SJCRH30 (cell line): ENCODE measurements at regions not wholly inside any gene's neighbourhood (a gene's known extent, or its start where the extent isn't known, plus 50 kb on each side); places are given as distances from the start of the nearest gene placed in this dataset.

Source experiments
- DNase-seq, 2 experiments: peaks; one replicate each; pipeline ENCODE4 v3.0.0-alpha.2; 2015 to 2020
- H3K27ac ChIP-seq: fragments of 250-450 bp; sonication (Bioruptor Pico); 2 replicates; pipeline ENCODE4 v1.5.1; 2020; ENCODE audit warnings: mild to moderate bottlenecking, moderate library complexity
- H3K27me3 ChIP-seq: fragments of 250-450 bp; sonication (Bioruptor Pico); 2 replicates; pipeline ENCODE4 v1.5.1; 2020; ENCODE audit warnings: mild to moderate bottlenecking, moderate library complexity
- H3K36me3 ChIP-seq: fragments of 250-450 bp; sonication (Bioruptor Pico); 2 replicates; pipeline ENCODE4 v1.5.1; 2020; ENCODE audit warnings: mild to moderate bottlenecking, moderate library complexity
- H3K4me1 ChIP-seq: fragments of 250-450 bp; sonication (Bioruptor Pico); 2 replicates; pipeline ENCODE4 v1.5.1; 2020; ENCODE audit warnings: mild to moderate bottlenecking, moderate library complexity
- H3K4me3 ChIP-seq: fragments of 250-450 bp; sonication (Bioruptor Pico); 2 replicates; pipeline ENCODE4 v1.5.1; 2020; ENCODE audit warnings: mild to moderate bottlenecking, moderate library complexity
- H3K9me3 ChIP-seq: fragments of 250-450 bp; sonication (Bioruptor Pico); replicated peaks from 2 replicates; pipeline ENCODE4 v1.5.1; 2020; ENCODE audit warnings: mild to moderate bottlenecking, moderate library complexity

- no peak overlapping the region for H3K27ac ChIP-seq
- H3K9me3 ChIP-seq = no peaks in the 10 kb centered on the region
- no peaks in the 10 kb centered on the region for H3K36me3 ChIP-seq
- no peak for DNase-seq
- H3K27me3 ChIP-seq = 0 out of 2 replicates have a peak, but pooled peaks cover 3% of the 10 kb centered on the region
- H3K4me1 ChIP-seq = no peaks in the 10 kb centered on the region
- H3K4me3 ChIP-seq = no peak overlapping the region
Observed at GRCh38 chr1:55993646-55994318, 585.6 kb downstream of the PLPP3 start.

DNA sequence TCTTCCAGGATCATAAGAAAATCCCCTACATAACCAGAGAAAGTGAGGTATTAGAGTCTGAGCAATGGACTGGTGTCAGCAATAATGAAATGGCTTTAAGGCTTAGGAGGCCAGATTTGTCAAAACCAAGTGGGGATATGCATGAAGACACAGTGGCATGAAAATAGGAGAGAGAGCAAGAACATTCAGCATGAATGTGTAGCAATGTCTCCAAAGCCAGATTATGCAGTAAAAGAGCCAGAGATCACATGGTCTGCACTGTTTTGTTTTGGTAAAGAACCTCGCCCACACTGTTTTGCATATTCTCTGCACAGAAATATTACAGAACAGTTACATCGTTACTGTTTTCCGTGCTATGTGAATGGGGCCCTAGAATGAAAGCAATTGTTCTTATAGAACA, 589.4 kb downstream of the PLPP3 start:
- Histone ChIP-seq H3K9me3 (no peaks in the 10 kb centered on the region), H3K36me3 (no peaks in the 10 kb centered on the region), H3K4me3 (no peak overlapping the region), H3K4me1 (no peaks in the 10 kb centered on the region), H3K27ac (no peak overlapping the region), H3K27me3 (peaks cover 9% of the 10 kb centered on the region)
- DNase-seq = no peak

- Histone ChIP-seq H3K4me1 (no peaks in the 10 kb centered on the region), H3K4me3 (no peak overlapping the region), H3K27ac (no peak overlapping the region), H3K36me3 (no peaks in the 10 kb centered on the region), H3K9me3 (no peaks in the 10 kb centered on the region), H3K27me3 (peaks cover 9% of the 10 kb centered on the region)
- DNase-seq = no peak
Observed at GRCh38 chr1:55988963-55989452, 590.4 kb downstream of the PLPP3 start.

DNA sequence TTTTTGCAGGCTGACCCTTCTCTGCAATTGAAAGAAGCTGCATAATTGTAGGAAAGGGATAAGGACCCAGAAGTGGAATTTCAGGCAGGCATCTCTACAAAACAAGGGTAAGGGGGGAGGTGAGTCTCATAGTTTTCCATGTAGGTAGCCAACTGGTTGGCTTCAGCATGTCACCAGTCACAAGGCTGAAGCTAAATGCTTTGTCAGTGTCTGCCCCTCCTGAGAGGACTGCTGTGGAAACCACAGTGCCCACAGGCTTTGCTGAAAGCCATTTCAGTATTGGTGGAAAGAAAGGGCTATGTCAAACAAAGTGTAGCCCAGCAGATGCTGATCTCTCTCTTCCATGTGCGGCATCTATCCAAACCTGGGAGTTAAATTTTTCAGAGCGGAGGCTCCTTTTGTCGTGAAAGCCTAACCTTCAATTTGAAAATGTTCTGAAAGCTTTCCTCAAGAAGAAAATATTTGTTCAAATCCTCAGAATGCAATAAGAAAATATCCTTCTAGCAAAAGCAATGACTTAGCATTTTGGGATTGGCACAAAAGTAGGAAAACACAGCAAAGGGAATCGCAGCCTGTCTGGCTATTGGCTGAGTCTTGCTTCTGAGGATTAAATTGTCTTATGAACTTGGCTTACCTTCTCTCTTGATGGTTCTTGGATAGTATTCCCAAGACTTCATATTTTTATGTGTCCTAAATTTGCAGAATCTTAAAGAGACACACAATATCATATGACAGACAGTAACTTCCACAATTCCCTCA, 591.7 kb downstream of the PLPP3 start:
- Histone ChIP-seq H3K4me1 (no peaks in the 10 kb centered on the region), H3K36me3 (no peaks in the 10 kb centered on the region), H3K27ac (no peak overlapping the region), H3K4me3 (no peak overlapping the region), H3K27me3 (peaks cover 9% of the 10 kb centered on the region), H3K9me3 (no peaks in the 10 kb centered on the region)
- no peak for DNase-seq

DNA sequence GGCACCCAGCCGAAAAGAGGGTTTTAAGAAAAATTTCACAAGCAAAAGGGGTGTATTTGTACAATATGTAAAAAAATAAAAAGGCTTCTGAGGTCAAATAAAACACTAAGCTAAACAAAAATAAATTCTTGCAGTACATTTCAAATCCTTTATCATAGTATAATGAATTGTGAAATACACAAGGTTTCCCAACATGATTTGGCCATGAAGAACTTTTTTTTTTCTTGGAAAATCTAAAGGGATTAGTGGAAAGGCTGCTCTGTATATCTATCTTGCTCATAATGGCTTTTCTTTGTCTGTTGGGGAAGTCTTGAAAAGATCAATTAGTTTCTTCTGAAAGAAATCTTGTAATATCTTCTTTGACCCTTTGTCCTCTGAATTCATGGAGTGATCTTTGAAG, 593.4 kb downstream of the PLPP3 start:
- Histone ChIP-seq H3K4me3 (no peak overlapping the region), H3K9me3 (no peaks in the 10 kb centered on the region), H3K4me1 (no peaks in the 10 kb centered on the region), H3K27me3 (peaks cover 6% of the 10 kb centered on the region), H3K27ac (no peak overlapping the region), H3K36me3 (no peaks in the 10 kb centered on the region)
- no peak for DNase-seq

DNA sequence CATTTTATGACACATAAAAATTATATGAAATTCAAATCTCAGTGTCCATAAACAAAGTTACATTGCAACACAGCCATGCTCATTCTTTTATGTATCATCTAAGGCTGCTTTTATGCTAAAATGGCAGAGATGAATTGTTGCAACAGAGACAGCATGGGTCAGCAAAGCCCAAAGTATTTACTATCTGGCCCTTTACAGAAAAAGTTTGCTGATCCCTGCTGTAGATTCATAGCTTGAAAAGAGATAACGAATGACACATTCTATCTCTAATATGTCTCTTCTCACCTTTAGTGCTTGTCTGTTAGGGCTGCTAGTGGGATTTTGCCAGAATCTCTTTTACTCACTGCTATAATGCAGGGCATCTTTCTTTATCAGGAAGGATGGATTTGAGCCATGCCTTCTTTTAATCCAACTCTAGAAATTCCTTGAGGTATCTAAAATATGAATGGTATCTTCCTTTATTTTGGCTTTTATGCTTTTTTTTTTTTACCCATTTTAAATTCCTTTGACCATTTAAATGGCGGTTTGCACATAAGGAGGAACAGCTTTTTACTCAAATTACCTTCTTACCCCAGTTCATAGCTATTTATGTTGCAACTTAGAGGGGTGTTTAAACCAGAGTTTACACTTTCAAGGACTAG, 598.2 kb downstream of the PLPP3 start:
- H3K4me1 ChIP-seq = no peaks in the 10 kb centered on the region
- no peak for DNase-seq
- no peaks in the 10 kb centered on the region for H3K9me3 ChIP-seq
- no peaks in the 10 kb centered on the region for H3K36me3 ChIP-seq
- H3K27me3 ChIP-seq = peaks cover under 1% of the 10 kb centered on the region; the same call in 1 of the 2 replicates
- H3K4me3 ChIP-seq = no peak overlapping the region
- no peak overlapping the region for H3K27ac ChIP-seq

DNA sequence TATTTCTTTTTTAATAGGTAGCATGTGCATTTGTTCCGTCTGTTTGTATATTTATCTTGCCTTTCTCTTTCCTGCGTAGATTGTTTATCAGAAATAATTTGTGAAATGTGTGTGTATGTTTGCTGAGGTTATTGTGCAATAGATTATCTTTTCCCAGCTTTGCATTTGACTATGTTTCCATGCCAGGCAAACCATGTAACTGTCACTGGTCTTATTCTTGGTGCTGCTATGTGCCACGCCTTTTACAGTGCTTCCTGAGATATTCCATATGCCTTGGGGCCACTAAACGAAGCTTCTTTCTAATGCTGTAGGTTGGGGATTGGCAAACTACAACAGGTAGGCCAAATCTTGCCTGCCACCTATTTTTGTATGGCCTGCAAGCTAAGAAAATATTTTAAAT, 598.8 kb downstream of the PLPP3 start:
- Histone ChIP-seq H3K4me1 (no peaks in the 10 kb centered on the region), H3K36me3 (no peaks in the 10 kb centered on the region), H3K9me3 (no peaks in the 10 kb centered on the region), H3K27ac (no peak overlapping the region), H3K4me3 (no peak overlapping the region), H3K27me3 (no peaks in the 10 kb centered on the region)
- no peak for DNase-seq

DNA sequence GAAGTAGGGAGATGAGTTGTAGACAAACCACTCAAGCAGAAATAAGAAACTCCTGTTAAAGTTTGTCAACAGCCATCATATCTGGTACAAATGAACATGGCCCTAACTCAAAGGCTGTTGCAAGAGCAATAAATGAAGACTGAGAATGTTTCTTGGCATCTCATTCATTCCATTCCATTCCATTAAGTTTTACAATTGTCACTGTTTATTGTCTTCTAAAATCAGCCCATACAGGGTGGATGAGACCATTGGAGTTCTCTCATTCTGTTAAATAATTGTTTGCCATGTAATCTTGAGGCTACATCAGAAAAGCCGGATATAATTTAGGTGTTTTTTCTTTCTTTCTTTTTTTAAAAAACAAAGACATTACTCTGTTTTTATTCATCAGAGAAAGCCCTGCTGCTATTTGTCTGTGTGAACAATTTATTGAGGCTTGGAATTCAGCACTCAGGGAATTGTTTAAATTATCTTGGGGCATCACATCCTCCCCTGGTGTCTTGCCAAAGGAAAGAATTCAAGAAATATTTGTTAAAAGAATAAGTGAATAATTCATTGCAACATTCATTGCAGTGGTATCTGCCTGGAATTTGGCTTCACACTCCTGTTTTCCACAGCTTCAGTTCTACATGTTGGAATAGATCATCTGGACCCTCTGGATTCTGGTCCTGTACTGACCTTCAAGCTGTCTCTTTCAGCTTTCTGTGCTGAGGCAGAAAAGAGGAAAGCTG, 604.5 kb downstream of the PLPP3 start:
- H3K27ac ChIP-seq = no peak overlapping the region
- no peaks in the 10 kb centered on the region for H3K36me3 ChIP-seq
- no peak for DNase-seq
- 0 out of 2 replicates have a peak, but pooled peaks cover 3% of the 10 kb centered on the region for H3K27me3 ChIP-seq
- H3K4me3 ChIP-seq = no peak overlapping the region
- no peaks in the 10 kb centered on the region for H3K9me3 ChIP-seq
- H3K4me1 ChIP-seq = no peaks in the 10 kb centered on the region

DNA sequence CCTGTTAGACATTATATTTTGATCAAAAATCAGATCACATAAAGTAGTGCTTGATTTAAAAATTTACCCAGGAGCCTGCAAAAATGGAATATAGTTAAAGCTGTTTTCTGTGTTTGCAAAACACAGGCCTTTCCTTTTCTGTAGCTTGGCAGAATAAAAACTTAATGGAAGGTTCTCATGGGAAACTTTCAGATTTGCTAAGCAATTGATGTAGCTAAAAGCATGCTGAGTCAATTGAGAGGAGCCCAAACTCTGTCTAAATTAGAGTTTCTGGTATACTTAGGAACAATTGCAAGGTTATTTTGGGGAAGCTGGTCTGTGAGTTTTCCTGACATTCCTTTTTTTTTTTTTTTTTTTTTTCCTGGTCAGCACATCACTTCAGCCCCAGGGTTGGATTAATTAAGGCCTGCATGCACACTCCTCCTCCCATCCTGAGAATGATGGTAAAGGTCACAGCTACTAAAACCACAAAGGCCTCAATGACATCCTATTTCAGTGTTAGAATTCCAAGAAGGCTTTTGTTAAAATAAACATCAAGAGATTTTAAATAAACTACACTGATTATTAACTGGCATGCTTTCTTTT, 608.7 kb downstream of the PLPP3 start:
- H3K27me3 ChIP-seq = peaks cover 3% of the 10 kb centered on the region; the same call in 1 of the 2 replicates
- no peaks in the 10 kb centered on the region for H3K36me3 ChIP-seq
- no peak for DNase-seq
- H3K27ac ChIP-seq = no peak overlapping the region
- H3K4me3 ChIP-seq = no peak overlapping the region
- no peaks in the 10 kb centered on the region for H3K9me3 ChIP-seq
- no peaks in the 10 kb centered on the region for H3K4me1 ChIP-seq

DNA sequence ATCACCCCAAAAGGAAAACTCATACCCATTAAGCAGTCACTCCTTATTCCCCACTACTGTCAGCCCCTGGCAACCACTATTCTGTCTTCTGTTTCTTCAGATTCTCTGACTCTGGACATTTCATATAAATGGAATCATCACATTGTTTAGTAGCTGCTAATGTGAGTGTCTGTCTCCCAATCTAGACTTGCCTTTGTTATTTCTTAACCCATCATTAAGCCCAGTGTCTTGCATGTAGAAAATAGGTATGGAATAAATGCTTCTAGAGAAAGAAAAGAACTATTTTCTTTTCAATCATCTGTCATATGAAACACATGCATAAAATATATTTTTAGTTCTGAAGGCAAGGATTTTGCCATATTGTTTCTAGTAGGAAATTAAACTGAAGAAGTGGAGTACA, 610.0 kb downstream of the PLPP3 start:
- DNase-seq = no peak
- Histone ChIP-seq H3K4me3 (no peak overlapping the region), H3K9me3 (no peaks in the 10 kb centered on the region)

DNA sequence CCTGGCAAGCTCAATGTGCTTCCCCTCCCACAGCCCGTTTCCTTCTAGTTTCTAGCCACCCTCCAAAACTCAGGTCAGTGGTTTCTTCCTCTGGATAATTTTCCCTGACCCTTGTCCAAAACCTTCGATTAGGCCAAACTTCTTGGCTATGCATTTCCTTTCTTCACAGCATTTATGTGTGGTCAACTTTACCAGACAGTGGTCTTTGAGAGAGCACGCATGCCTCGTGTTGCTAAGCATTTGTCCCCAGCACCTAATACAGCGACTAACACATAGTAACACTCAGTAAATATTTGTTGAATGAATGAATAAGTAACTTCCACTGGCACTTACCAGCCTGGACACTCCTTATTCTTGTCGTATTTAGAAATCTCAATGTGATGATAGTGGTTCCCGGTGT, 610.7 kb downstream of the PLPP3 start:
- DNase-seq = no peak
- no peaks in the 10 kb centered on the region; the same call in 1 of the 2 replicates for H3K27me3 ChIP-seq
- H3K27ac ChIP-seq = no peak overlapping the region
- no peaks in the 10 kb centered on the region for H3K4me1 ChIP-seq
- no peaks in the 10 kb centered on the region for H3K36me3 ChIP-seq
- H3K9me3 ChIP-seq = no peaks in the 10 kb centered on the region
- H3K4me3 ChIP-seq = no peak overlapping the region

More for the DNA sequence above, 610.0 kb downstream of the PLPP3 start:
- no peaks in the 10 kb centered on the region; the same call in 1 of the 2 replicates for H3K27me3 ChIP-seq
- no peaks in the 10 kb centered on the region for H3K36me3 ChIP-seq
- no peak overlapping the region for H3K27ac ChIP-seq
- H3K4me1 ChIP-seq = no peaks in the 10 kb centered on the region

GRCh38 chr1:55965981-55966461, 613.3 kb downstream of the PLPP3 start:
- DNase-seq = peak in 1 of 2 experiments; percentile 5
- Histone ChIP-seq H3K27me3 (no peaks in the 10 kb centered on the region; the same call in 1 of the 2 replicates), H3K9me3 (no peaks in the 10 kb centered on the region), H3K36me3 (no peaks in the 10 kb centered on the region), H3K4me3 (no peak overlapping the region), H3K27ac (no peak overlapping the region), H3K4me1 (no peaks in the 10 kb centered on the region)

- no peaks in the 10 kb centered on the region for H3K9me3 ChIP-seq
- no peaks in the 10 kb centered on the region for H3K4me1 ChIP-seq
- no peak for DNase-seq
- H3K27me3 ChIP-seq = no peaks in the 10 kb centered on the region; the same call in 1 of the 2 replicates
- H3K4me3 ChIP-seq = no peak overlapping the region
- H3K36me3 ChIP-seq = no peaks in the 10 kb centered on the region
- no peak overlapping the region for H3K27ac ChIP-seq
Observed at GRCh38 chr1:55962472-55962871, 616.9 kb downstream of the PLPP3 start.

- peaks cover 4% of the 10 kb centered on the region for H3K27me3 ChIP-seq
- H3K36me3 ChIP-seq = no peaks in the 10 kb centered on the region
- no peak overlapping the region for H3K4me3 ChIP-seq
- no peak for DNase-seq
- no peaks in the 10 kb centered on the region for H3K9me3 ChIP-seq
- no peak overlapping the region for H3K27ac ChIP-seq
- H3K4me1 ChIP-seq = no peaks in the 10 kb centered on the region
Observed at GRCh38 chr1:55959136-55959548, 620.2 kb downstream of the PLPP3 start.
